ENCODE measurements at regions not wholly inside any gene's neighbourhood (a gene's known extent, or its start where the extent isn't known, plus 50 kb on each side); places are given as distances from the start of the nearest gene placed in this dataset.

DNA sequence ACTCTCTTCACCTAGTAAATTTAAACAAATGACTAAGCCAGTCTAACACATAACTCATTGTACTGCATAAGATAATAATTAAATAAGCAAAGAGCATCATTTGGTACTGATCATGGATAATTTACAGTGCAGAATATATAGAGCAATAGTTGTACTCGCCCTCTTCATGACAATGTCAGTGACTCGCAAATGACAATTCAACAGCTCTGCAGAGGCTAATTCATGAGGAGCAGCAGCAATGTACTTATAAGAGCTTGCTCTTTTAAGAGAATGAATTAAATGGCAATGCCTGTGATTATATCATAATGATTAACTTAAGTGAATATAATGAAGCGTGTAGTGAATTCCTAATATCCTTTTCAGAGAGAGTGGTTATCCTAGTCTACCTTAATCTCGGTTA is 284.5 kb upstream of the PCDH20 start:
- H3K4me3 ChIP-seq (ENCODE audit: low read depth, low read length), result no peak overlapping the region
- DNase-seq, result no peak
- H3K36me3 ChIP-seq, result no peaks in the 10 kb centered on the region
- no peak for TF ChIP-seq CTCF (IDR thresholded peaks at IDR 0.05; ENCODE audit: low read depth, low read length)
- no peaks in the 10 kb centered on the region for H3K9me3 ChIP-seq (ENCODE audit: severe bottlenecking)
- no peak overlapping the region for H3K27ac ChIP-seq
- H3K27me3 ChIP-seq (ENCODE audit: insufficient read depth, low read depth, severe bottlenecking), result no peaks in the 10 kb centered on the region

GRCh38 chr13:61696676-61697075 is 281.0 kb upstream of the PCDH20 start:
- Histone ChIP-seq H3K4me3 (ENCODE audit: low read depth, low read length) (no peak overlapping the region), H3K9me3 (ENCODE audit: severe bottlenecking) (no peaks in the 10 kb centered on the region), H3K27me3 (ENCODE audit: insufficient read depth, low read depth, severe bottlenecking) (no peaks in the 10 kb centered on the region), H3K36me3 (no peaks in the 10 kb centered on the region), H3K27ac (no peak overlapping the region)
- no peak for DNase-seq
- no peak for TF ChIP-seq CTCF (IDR thresholded peaks at IDR 0.05; ENCODE audit: low read depth, low read length)

- Histone ChIP-seq H3K27me3 (ENCODE audit: insufficient read depth, low read depth, severe bottlenecking) (no peaks in the 10 kb centered on the region), H3K4me3 (ENCODE audit: low read depth, low read length) (no peak overlapping the region), H3K9me3 (ENCODE audit: severe bottlenecking) (no peaks in the 10 kb centered on the region), H3K36me3 (no peaks in the 10 kb centered on the region), H3K27ac (no peak overlapping the region)
- no peak for DNase-seq
- no peak for TF ChIP-seq CTCF (IDR thresholded peaks at IDR 0.05; ENCODE audit: low read depth, low read length)
Measured at GRCh38 chr13:61695147-61695546, 279.5 kb upstream of the PCDH20 start.

- no peak for TF ChIP-seq CTCF (IDR thresholded peaks at IDR 0.05; ENCODE audit: low read depth, low read length)
- Histone ChIP-seq H3K4me3 (ENCODE audit: low read depth, low read length) (no peak overlapping the region), H3K9me3 (ENCODE audit: severe bottlenecking) (no peaks in the 10 kb centered on the region), H3K36me3 (no peaks in the 10 kb centered on the region), H3K27ac (no peak overlapping the region), H3K27me3 (ENCODE audit: insufficient read depth, low read depth, severe bottlenecking) (no peaks in the 10 kb centered on the region)
- no peak for DNase-seq
Measured at GRCh38 chr13:61692691-61693090, 277.0 kb upstream of the PCDH20 start.

- no peak overlapping the region for H3K27ac ChIP-seq
- peak; percentile 56 for TF ChIP-seq CTCF (IDR thresholded peaks at IDR 0.05; ENCODE audit: low read depth, low read length)
- no peaks in the 10 kb centered on the region for H3K36me3 ChIP-seq
- H3K27me3 ChIP-seq (ENCODE audit: insufficient read depth, low read depth, severe bottlenecking), result no peaks in the 10 kb centered on the region
- no peaks in the 10 kb centered on the region for H3K9me3 ChIP-seq (ENCODE audit: severe bottlenecking)
- DNase-seq, result peak; percentile 20
- no peak overlapping the region for H3K4me3 ChIP-seq (ENCODE audit: low read depth, low read length)
Measured at GRCh38 chr13:61685682-61686012, 270.0 kb upstream of the PCDH20 start.

DNA sequence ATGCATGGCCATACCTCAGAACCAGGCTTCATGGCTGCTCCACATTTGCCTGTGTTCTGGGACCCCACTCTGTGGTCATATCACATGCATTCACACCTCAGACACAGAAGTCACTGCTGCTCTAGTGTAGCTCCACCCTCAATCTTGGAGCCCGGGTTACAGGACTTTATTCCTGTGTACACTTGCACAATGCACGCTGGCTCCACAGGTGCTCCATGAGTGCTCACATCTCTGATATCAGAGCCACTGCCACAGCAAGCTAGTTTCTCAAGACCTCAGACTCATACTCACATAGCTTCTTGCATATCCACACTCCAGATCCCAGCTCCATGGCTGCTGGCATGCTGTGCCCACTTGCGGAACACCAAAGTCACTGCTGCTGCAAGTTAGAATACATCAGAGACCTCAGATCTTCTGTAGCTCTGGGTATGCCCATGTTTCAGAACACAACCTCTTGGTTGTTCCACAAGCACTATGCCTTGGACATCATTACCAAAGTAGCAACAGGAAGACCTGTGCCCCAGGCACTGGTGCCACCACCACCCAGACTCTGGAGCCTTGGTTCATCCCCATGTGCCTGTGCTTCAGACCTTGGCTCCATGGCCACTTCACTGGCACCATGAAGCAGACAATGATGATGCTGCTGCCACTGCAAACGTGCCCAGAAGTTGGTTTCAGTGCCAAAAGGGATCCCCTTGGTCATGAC is 269.5 kb upstream of the PCDH20 start:
- H3K4me3 ChIP-seq (ENCODE audit: low read depth, low read length), result no peak overlapping the region
- no peaks in the 10 kb centered on the region for H3K27me3 ChIP-seq (ENCODE audit: insufficient read depth, low read depth, severe bottlenecking)
- TF ChIP-seq CTCF (IDR thresholded peaks at IDR 0.05; ENCODE audit: low read depth, low read length), result no peak
- no peak overlapping the region for H3K27ac ChIP-seq
- no peaks in the 10 kb centered on the region for H3K36me3 ChIP-seq
- no peak for DNase-seq
- H3K9me3 ChIP-seq (ENCODE audit: severe bottlenecking), result no peaks in the 10 kb centered on the region
